HG02623 (cell line): ENCODE measurements at regions not wholly inside any gene's neighbourhood (a gene's known extent, or its start where the extent isn't known, plus 50 kb on each side); places are given as distances from the start of the nearest gene placed in this dataset.
"Not testable (repeated sequence)": the region's sequence is repeated elsewhere in the genome, so short reads cannot be mapped to it uniquely, and the experiment has no call there.

Experiments
- ATAC-seq: cut with Tn5 transposase; IDR thresholded peaks from one replicate; pipeline ENCODE4 v1.9.1; 2021; ENCODE audit warnings: moderate library complexity; ENCODE audit not compliant: unreplicated experiment

- no peak for ATAC-seq
These were observed 1360.4 kb downstream of the BRINP3 start for GRCh38 chr1:189117072-189117770.

DNA sequence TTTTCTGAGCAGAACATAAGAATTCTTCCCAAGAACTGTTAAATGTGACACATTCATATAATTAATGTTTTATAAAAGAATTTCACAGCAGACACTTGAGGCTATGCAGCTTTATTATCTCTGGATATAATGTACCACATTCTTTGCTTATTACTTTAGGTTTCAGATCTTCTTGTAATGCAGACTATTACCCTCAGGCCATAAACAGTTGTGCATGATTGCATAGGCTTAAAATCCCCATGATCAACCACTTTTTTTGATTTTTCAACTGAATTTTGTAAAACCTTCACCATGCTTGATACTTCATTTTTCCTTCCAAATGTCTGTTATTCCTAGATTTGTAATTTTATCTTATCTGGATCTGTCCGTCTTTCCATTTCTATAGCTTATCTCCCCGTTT, 1355.7 kb downstream of the BRINP3 start:
- ATAC-seq, result no peak

DNA sequence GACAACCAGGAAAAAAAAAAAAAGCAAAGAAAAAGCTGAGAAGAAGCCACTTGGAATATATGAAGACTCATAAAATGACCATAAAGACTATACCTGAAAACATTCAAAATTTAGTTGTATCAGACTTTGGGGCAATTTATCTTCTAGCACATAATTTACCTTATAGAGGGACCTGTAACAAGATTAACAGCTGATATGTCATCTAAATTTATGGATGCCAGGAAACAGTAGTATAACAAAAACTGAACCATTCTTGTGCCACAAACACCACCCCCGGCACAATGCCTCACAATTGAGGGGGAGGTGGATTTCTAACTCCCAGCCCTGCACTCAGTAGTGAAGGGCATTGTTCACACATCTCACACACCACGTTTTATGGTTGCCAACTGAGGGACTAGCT, 1352.0 kb downstream of the BRINP3 start:
- no peak for ATAC-seq

GRCh38 chr1:189131576-189131975, 1346.1 kb downstream of the BRINP3 start:
- no peak for ATAC-seq

DNA sequence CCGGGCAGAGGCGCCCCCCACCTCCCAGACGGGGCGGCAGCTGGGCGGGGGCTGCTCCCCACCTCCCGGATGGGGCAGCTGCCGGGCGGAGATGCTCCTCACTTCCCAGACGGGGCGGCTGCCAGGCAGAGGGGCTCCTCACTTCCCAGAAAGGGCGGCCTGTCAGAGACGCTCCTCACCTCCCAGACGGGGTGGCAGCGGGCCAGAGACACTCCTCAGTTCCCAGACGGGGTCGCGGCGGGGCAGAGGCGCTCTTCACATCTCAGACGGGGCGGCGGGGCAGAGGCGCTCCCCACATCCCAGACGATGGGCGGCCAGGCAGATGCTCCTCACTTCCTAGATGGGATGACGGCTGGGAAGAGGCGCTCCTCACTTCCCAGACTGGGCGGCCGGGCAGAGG, 1337.9 kb downstream of the BRINP3 start:
- not testable (repeated sequence) for ATAC-seq

DNA sequence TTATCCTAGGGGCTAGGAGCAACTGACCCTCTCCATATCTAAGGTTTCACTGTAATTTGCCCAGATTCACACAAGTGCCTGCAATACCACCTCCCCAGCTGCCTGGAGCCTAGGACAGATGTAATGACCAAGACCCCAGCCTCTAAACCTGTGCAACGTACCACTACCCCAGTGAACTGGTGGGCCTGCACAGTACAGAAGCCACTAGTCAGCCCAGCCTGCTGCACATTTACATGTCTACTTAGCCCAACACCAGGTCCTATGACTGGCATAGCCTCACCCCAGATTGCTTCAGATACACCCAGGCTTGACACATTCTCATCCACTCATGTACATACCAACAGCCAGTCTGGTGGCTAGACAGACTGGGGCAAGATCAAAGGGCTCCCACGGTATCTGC, 1336.6 kb downstream of the BRINP3 start:
- no peak for ATAC-seq

GRCh38 chr1:189149547-189150375, 1327.9 kb downstream of the BRINP3 start:
- no peak for ATAC-seq

DNA sequence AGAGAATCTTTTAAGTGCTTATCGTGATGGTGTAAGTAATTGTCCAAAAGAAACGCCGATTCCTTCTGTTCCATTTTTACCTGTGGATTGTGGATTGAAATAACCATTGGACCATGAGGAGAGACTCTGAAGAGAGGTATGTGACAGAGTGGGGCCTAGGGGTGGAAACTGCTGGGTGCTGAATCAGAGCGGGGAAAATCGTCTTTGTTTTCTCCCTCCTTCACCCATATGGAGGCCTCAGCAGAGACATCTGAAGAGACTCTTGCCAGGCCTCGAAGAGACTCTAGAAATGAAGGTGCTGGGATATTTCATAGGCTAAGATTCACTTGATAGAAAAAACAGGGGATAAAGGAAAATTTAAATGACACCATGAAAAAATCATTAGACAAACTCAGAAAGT, 1327.0 kb downstream of the BRINP3 start:
- no peak for ATAC-seq

DNA sequence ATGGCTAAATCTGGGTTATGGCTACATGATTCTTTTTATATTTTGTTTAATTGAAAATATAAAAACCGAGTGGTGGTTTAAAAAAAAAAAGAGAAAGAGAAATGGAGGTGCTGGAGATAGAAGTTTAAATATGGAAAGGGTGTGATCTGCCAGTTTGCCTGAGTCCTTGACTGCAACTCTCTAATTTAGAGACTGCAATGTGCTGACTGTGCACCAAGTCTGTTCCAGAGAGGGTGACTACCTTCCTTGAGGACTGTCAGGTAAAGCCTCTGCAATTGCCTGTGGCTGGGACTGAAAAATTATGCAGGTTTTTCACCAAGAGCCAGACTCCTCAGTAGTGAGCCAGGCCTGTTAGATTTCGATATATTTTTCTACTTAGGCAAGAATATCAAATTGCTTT, 1326.3 kb downstream of the BRINP3 start:
- ATAC-seq, result no peak

DNA sequence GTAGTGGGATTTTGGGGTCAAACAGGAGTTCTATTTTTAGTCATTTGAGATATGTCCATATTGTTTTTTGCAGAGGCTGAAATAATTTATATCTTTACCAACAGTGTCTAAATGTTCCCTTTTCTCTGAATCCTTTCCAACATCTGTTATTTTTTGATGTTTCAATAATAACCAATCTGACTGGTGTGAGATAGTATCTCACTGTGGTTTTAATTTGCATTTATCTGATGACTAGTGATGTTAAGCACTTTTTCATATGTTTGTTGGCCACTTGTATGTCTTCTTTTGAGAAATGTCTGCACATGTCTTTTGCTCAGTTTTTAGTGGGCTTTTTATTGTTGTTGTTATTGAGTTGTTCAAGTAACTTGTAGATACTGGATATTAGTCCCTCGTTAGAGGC, 1325.0 kb downstream of the BRINP3 start:
- ATAC-seq, result no peak

DNA sequence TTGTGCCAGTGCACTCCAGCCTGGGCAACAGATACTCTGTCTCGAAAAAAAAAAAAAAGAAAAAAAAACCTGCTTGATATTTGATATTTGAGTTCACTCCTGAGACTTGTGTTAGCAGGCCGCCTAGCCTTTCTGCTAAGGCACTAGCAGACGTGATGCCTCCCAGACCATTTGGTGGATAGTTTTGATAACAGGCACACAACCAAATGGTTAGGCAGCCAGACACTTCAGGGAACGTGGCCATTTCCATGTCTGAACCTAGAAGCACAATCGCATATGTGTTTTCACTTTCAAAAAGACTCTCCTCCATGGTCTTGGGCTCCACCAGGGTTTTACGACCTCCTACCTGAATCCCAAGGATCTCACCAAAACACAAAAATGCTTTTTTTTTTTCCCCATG, 1319.5 kb downstream of the BRINP3 start:
- ATAC-seq, result no peak

GRCh38 chr1:189175889-189176288, 1301.8 kb downstream of the BRINP3 start:
- ATAC-seq, result no peak

DNA sequence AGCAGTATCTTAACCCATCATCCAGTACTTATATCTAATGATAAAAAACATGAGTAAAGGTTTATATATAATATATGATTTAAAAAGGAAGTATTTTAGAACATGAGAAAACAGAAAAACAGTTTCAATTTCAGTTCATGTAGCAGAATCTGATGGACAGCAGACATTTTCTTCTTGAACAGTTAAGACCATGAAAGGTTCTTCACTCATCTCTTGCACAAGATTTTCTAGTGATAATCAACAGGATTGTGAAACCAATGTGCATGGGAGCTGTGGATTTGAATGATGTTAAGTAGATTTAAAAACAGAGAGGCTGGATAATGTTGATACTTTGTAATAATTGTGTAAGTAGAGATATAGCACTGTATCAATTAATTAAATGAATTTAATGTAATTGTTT, 1297.6 kb downstream of the BRINP3 start:
- no peak for ATAC-seq

- no peak for ATAC-seq
These were observed 1292.6 kb downstream of the BRINP3 start for GRCh38 chr1:189185097-189185496.

DNA sequence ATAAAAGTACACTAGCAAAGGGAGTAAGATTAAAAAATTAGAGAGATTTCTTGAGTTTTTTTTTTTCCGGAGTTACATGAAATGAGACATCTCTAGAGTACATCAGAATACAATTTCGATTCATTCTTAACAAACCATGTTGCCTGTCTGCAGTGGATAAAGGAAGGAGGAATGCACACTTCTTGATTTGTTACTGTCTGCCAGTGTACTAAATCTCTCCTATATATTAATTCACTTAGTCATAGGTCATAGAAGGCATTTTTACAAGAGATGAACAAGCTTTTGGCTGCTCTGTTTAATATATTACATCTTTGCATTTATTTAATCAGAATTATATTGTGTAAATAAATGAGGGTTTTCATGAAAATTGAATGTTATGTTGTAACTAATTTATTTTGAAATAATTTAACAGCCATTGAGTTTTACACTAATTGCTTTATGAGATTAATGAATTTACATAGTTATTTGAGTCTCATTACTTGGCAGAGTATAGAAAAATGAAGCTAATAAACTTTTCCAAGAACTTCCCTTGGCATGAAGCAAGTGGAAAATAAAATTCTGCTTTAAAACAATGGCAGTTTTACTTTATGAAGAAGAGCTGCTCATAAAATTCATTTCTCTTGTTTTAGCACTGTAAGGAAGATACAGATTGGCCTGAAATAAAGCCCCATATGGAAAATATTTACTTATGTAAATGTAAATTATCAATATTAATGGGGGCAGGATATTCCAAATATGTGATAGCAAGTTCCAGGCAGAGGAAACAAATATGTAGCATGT, 1284.7 kb downstream of the BRINP3 start:
- ATAC-seq, result no peak

DNA sequence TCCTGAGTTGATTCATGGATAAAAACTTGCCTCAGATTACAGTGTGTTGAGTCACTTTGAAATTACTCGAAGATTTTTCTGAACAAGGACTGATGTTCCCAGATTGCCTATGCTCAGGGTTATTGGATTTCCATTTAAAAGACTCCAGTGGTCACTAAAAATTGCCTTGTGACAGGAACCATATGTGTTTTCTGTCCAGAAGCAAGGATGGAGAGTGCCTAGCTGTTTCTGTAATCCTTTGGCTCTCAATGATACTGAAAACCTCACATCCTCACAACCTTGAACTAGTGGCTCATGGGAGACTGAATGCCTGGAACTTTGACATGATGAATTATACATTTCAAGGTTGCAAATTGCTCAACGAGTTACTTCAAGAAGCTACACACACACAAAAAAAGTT, 1271.8 kb downstream of the BRINP3 start:
- no peak for ATAC-seq

- ATAC-seq, result no peak
These were observed 1271.0 kb downstream of the BRINP3 start for GRCh38 chr1:189206617-189207016.

DNA sequence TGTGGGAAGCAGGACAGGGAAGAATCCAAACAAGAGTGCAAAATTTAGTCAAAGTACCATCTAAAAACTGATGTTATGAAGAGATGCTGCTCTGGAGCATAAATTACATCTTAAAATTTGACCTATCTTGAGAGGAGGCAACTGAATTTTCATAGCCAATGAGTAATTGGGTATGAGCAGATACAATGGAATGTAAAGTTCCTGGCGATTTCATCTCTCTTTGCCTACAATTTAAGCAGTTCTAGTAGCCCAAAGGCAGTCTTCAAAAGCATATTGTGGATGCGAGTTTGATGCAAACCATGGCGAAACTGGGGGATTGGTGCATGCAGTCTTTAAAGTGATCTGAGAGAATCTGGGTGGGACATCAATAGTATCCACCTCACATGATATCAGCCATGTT, 1265.9 kb downstream of the BRINP3 start:
- ATAC-seq, result no peak

GRCh38 chr1:189212606-189213005, 1265.1 kb downstream of the BRINP3 start:
- ATAC-seq, result no peak

DNA sequence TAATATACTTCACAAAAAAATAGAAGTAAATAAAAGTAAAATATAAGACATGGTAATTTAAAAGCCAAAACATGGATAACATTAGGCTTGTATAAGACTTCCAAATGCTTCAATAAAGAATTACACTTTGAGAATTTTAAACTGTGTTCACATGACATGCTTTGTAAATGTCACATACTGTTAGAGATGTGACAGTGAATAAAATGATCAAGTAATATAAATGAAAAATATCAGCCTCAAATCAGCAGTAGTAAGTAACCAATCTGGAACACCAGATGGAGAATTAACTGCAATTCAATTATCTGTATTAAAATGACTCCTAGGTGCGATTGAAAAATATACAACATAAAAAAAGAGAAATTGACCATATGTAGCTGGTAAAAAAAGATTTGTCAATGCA, 1260.8 kb downstream of the BRINP3 start:
- ATAC-seq, result no peak

GRCh38 chr1:189217646-189218045, 1260.0 kb downstream of the BRINP3 start:
- no peak for ATAC-seq

GRCh38 chr1:189220750-189221149, 1256.9 kb downstream of the BRINP3 start:
- ATAC-seq, result no peak
